ENCODE measurements at regions not wholly inside any gene's neighbourhood (a gene's known extent, or its start where the extent isn't known, plus 50 kb on each side); places are given as distances from the start of the nearest gene placed in this dataset.

DNA sequence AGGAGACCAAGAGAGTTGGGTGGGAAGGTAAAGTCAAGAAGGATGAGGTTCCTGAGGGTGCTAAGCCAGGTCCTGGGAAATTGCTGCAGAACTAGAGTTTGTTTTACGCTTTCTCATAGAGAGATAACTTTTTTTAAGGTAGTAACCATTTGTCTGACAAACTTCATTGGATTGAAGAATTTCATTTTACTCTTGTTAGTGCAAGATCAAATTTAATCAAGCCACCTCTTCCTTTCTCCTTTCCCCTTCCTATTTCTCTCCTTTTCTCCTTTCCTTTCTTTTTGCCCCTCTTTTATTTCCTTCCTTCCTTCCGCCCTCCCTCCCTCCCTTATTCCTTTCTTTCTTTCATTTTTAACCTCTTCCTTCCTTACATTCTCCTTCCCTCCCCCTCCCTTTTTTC is 65.4 kb downstream of the RDH14 start:
- no peak for TF ChIP-seq CTCF (IDR thresholded peaks at IDR 0.05)
- no peak for TF ChIP-seq POLR2A (IDR thresholded peaks at IDR 0.05)
